A549 (cell line): ENCODE measurements at regions not wholly inside any gene's neighbourhood (a gene's known extent, or its start where the extent isn't known, plus 50 kb on each side); places are given as distances from the start of the nearest gene placed in this dataset.

ENCODE experiments used
- ATAC-seq, 2 experiments: fragments of 200-7000 bp in 1 of 2; fragments of >200 bp in 1 of 2; cut with Nextera tagmentation in 1 of 2; cut with Tn5 transposase in 1 of 2; 3 replicates each; pipeline versions ENCODE4 v1.8.0 to v1.9.1; 2018 to 2020; ENCODE audit warnings: mild to moderate bottlenecking in 1 of 2, moderate library complexity in 1 of 2
- CTCF ChIA-PET: fragments of 300-600 bp; sonication (Branson Sonifier 250); formaldehyde crosslinking; extraction: SDS; loops from one replicate; lab custom pipeline; 2021; ENCODE audit warnings: antibody characterized with exemption, inconsistent platforms; lab: Yijun Ruan, JAX
- POLR2A ChIA-PET: fragments of 350-600 bp; formaldehyde crosslinking; extraction: SDS; loops from one replicate; lab custom pipeline; 2021; ENCODE audit warnings: antibody characterized with exemption, inconsistent platforms; lab: Yijun Ruan, JAX
- DNase-seq, 2 experiments: peaks; one replicate each; pipeline versions ENCODE4 v3.0.0 to v3.0.0-alpha.2; 2011 to 2016; ENCODE audit warnings: low read depth in 1 of 2, low spot score in 1 of 2
- FAIRE-seq: peaks from 2 replicates; lab custom pipeline; 2011; peaks lifted over from hg19 to GRCh38; lab: Jason Lieb, UNC
- H3K27ac ChIP-seq, 2 experiments: fragments of >200 bp; sonication (Bioruptor Twin); formaldehyde crosslinking; 3 replicates each; pipeline ENCODE4 v1.5.1; 2016 to 2017
- H3K4me1 ChIP-seq: fragments of >200 bp; sonication (Bioruptor Twin); formaldehyde crosslinking; 3 replicates; pipeline ENCODE4 v1.6.1; 2016
- H3K4me2 ChIP-seq: fragments of >200 bp; sonication (Bioruptor Twin); formaldehyde crosslinking; 3 replicates; pipeline ENCODE4 v1.6.1; 2016
- H3K4me3 ChIP-seq: fragments of >200 bp; sonication (Bioruptor Twin); formaldehyde crosslinking; 3 replicates; pipeline ENCODE4 v1.5.1; 2016
- H3K9me3 ChIP-seq: fragments of >200 bp; sonication (Bioruptor Twin); formaldehyde crosslinking; 3 replicates; pipeline ENCODE4 v1.6.1; 2016
- BCL3 ChIP-seq: fragments of >200 bp; sonication (Bioruptor Twin); formaldehyde crosslinking; IDR thresholded peaks from 3 replicates; pipeline ENCODE4 v1.6.1; 2016
- CBX8 ChIP-seq: fragments of 200-600 bp; sonication (generic); IDR thresholded peaks from 2 replicates; pipeline ENCODE4 v1.6.1; 2016
- CEBPB ChIP-seq, 2 experiments: fragments of >200 bp in 1 of 2; sonication (Bioruptor Twin) in 1 of 2; formaldehyde crosslinking in 1 of 2; IDR thresholded peaks; 2 replicates each; pipeline ENCODE4 v1.6.1; 2012 to 2016
- CTCF ChIP-seq: fragments of >200 bp; sonication (Bioruptor Twin); formaldehyde crosslinking; IDR thresholded peaks from 3 replicates; pipeline ENCODE4 v1.5.1; 2016
- ESRRA ChIP-seq: fragments of 150-350 bp; IDR thresholded peaks from 2 replicates; pipeline ENCODE4 v1.6.1; 2014; ENCODE audit warnings: mild to moderate bottlenecking, low read length, borderline replicate concordance
- FOXS1 ChIP-seq: fragments of 250-450 bp; sonication (Bioruptor Pico); IDR thresholded peaks from 2 replicates; pipeline ENCODE4 v1.5.0; 2020; ENCODE audit warnings: mild to moderate bottlenecking, moderate library complexity
- HDAC2 ChIP-seq: fragments of 200-600 bp; sonication (generic); IDR thresholded peaks from 2 replicates; pipeline ENCODE4 v1.6.1; 2016
- HOXA7 ChIP-seq: fragments of 250-450 bp; sonication (Bioruptor Pico); IDR thresholded peaks from 2 replicates; pipeline ENCODE4 v1.5.0; 2020; ENCODE audit warnings: mild to moderate bottlenecking, moderate library complexity
- JUNB ChIP-seq: fragments of >200 bp; sonication (Bioruptor Twin); formaldehyde crosslinking; IDR thresholded peaks from 2 replicates; pipeline ENCODE4 v1.6.1; 2016
- KDM5A ChIP-seq: fragments of 200-600 bp; sonication (generic); IDR thresholded peaks from 2 replicates; pipeline ENCODE4 v1.6.1; 2016; ENCODE audit warnings: antibody characterized with exemption, mild to moderate bottlenecking
- MAFK ChIP-seq: fragments of 450-650 bp; IDR thresholded peaks from 2 replicates; pipeline ENCODE4 v1.6.1; 2014; ENCODE audit not compliant: partially characterized antibody
- MYC ChIP-seq: IDR thresholded peaks from 2 replicates; pipeline ENCODE4 v1.6.1; 2012; ENCODE audit warnings: mild to moderate bottlenecking, inconsistent platforms, low read length, improper control_type of control experiment, borderline replicate concordance
- NPAS2 ChIP-seq: fragments of 250-450 bp; sonication (Bioruptor Pico); IDR thresholded peaks from 2 replicates; pipeline ENCODE4 v1.8.0; 2022; ENCODE audit warnings: mild to moderate bottlenecking, moderate library complexity, borderline replicate concordance
- POLR2A ChIP-seq: IDR thresholded peaks from 2 replicates; pipeline ENCODE4 v1.6.1; 2012; ENCODE audit warnings: mild to moderate bottlenecking, low read length
- REST ChIP-seq: fragments of 200-600 bp; sonication (generic); IDR thresholded peaks from 2 replicates; pipeline ENCODE4 v1.6.1; 2016; ENCODE audit warnings: antibody characterized with exemption, mild to moderate bottlenecking, moderate library complexity
- SREBF2 ChIP-seq: fragments of 450-650 bp; IDR thresholded peaks from 2 replicates; pipeline ENCODE4 v1.6.1; 2014; ENCODE audit warnings: mild to moderate bottlenecking, moderate library complexity
- TFCP2L1 ChIP-seq: fragments of 250-450 bp; sonication (Bioruptor Pico); IDR thresholded peaks from 2 replicates; pipeline ENCODE4 v1.5.0; 2021; ENCODE audit warnings: mild to moderate bottlenecking
- USF2 ChIP-seq: fragments of 450-650 bp; IDR thresholded peaks from 2 replicates; pipeline ENCODE4 v1.6.1; 2014; ENCODE audit warnings: antibody characterized with exemption
- ZC3H11A ChIP-seq: fragments of 450-650 bp; IDR thresholded peaks from 2 replicates; pipeline ENCODE4 v1.6.1; 2014; ENCODE audit warnings: antibody characterized with exemption, mild to moderate bottlenecking
- ZFP36 ChIP-seq: fragments of 450-650 bp; IDR thresholded peaks from 2 replicates; pipeline ENCODE4 v1.6.1; 2014; ENCODE audit warnings: borderline replicate concordance; ENCODE audit not compliant: partially characterized antibody
- ZSCAN20 ChIP-seq: fragments of 250-450 bp; sonication (Bioruptor Pico); IDR thresholded peaks from 2 replicates; pipeline ENCODE4 v1.8.0; 2022; ENCODE audit warnings: mild to moderate bottlenecking, moderate library complexity
- WGBS: methylation state at CpG from one replicate; pipeline ENCODE4 v1.1.6; 2017; ENCODE audit errors: missing lambda C conversion rate; 5-methylcytosine and 5-hydroxymethylcytosine counted together

GRCh38 chr10:56745490-56745889, 384.4 kb upstream of the ZWINT start:
- no peak for DNase-seq
- Histone ChIP-seq H3K27ac (no peak overlapping the region), H3K4me1 (no peaks in the 10 kb centered on the region), H3K4me2 (no peak overlapping the region), H3K4me3 (no peak overlapping the region), H3K9me3 (no peaks in the 10 kb centered on the region)
- POLR2A ChIA-PET: no interaction called here
- no peak for FAIRE-seq
- CTCF ChIA-PET: interaction anchor here (0.7 kb wide), 1 partner anchor 683 kb away, joined by 3 read pairs; no protein-coding TSS in a partner anchor
- TF ChIP-seq JUNB (no peak), CBX8 (no peak), REST (no peak)
- 2% methylated on average over 4 of the region's 4 CpGs for WGBS
- ATAC-seq: no peak

GRCh38 chr10:56728349-56728748, 367.3 kb upstream of the ZWINT start:
- POLR2A ChIA-PET: no interaction called here
- CTCF ChIA-PET: no interaction called here
- no peak overlapping the region for H3K4me2 ChIP-seq
- no peaks in the 10 kb centered on the region for H3K9me3 ChIP-seq
- DNase-seq: no peak
- H3K4me3 ChIP-seq: no peak overlapping the region
- no peak for FAIRE-seq
- H3K27ac ChIP-seq: no peak overlapping the region
- no peak for ATAC-seq
- TF ChIP-seq FOXS1 (no peak), SREBF2 (no peak), ZSCAN20 (no peak), ESRRA (no peak), NPAS2 (CRISPR knock-in tag) (no peak), KDM5A (no peak), MYC (no peak), CTCF (no peak), HDAC2 (no peak), MAFK (no peak), POLR2A (no peak), TFCP2L1 (CRISPR knock-in tag) (no peak), HOXA7 (no peak), BCL3 (no peak), ZC3H11A (no peak), USF2 (no peak), CEBPB (IDR thresholded peaks at IDR 0.05) (no peak), ZFP36 (no peak)
- 3% methylated on average over 2 of the region's 2 CpGs for WGBS
- no peaks in the 10 kb centered on the region for H3K4me1 ChIP-seq
